Ishikawa (cell line): ENCODE measurements at regions not wholly inside any gene's neighbourhood (a gene's known extent, or its start where the extent isn't known, plus 50 kb on each side); places are given as distances from the start of the nearest gene placed in this dataset.

ENCODE experiments used
- CEBPB ChIP-seq: IDR thresholded peaks from 2 replicates; pipeline ENCODE4 v1.6.1; 2012
- CREB1 ChIP-seq: IDR thresholded peaks from 2 replicates; pipeline ENCODE4 v1.6.1; 2012; ENCODE audit warnings: low read depth
- EGR1 ChIP-seq: IDR thresholded peaks from 2 replicates; pipeline ENCODE4 v1.6.1; 2012
- EP300 ChIP-seq: IDR thresholded peaks from 2 replicates; pipeline ENCODE4 v1.6.1; 2012; ENCODE audit warnings: borderline replicate concordance
- FOXM1 ChIP-seq: IDR thresholded peaks from 2 replicates; pipeline ENCODE4 v1.6.1; 2012; ENCODE audit warnings: low read depth, borderline replicate concordance
- NFIC ChIP-seq: IDR thresholded peaks from 2 replicates; pipeline ENCODE4 v1.6.1; 2012
- RAD21 ChIP-seq: IDR thresholded peaks from 2 replicates; pipeline ENCODE4 v1.6.1; 2012; ENCODE audit warnings: low read depth
- REST ChIP-seq: IDR thresholded peaks from 2 replicates; pipeline ENCODE4 v1.6.1; 2012; ENCODE audit warnings: low read depth, mild to moderate bottlenecking
- TAF1 ChIP-seq: IDR thresholded peaks from 2 replicates; pipeline ENCODE4 v1.6.1; 2012; ENCODE audit warnings: low read depth, mild to moderate bottlenecking
- TCF12 ChIP-seq: IDR thresholded peaks from 2 replicates; pipeline ENCODE4 v1.6.1; 2012; ENCODE audit warnings: low read depth
- TEAD4 ChIP-seq: IDR thresholded peaks from 2 replicates; pipeline ENCODE4 v1.6.1; 2012
- YY1 ChIP-seq: IDR thresholded peaks from 2 replicates; pipeline ENCODE4 v1.6.1; 2012; ENCODE audit warnings: low read depth
- ZBTB7A ChIP-seq: IDR thresholded peaks from 2 replicates; pipeline ENCODE4 v1.6.1; 2012; ENCODE audit warnings: low read depth
- TF ChIP-seq, protein P1 (sequence below): IDR thresholded peaks from 2 replicates; pipeline ENCODE4 v1.6.1; 2012
- TF ChIP-seq, protein P2 (sequence below): IDR thresholded peaks from 2 replicates; pipeline ENCODE4 v1.6.1; 2012

DNA sequence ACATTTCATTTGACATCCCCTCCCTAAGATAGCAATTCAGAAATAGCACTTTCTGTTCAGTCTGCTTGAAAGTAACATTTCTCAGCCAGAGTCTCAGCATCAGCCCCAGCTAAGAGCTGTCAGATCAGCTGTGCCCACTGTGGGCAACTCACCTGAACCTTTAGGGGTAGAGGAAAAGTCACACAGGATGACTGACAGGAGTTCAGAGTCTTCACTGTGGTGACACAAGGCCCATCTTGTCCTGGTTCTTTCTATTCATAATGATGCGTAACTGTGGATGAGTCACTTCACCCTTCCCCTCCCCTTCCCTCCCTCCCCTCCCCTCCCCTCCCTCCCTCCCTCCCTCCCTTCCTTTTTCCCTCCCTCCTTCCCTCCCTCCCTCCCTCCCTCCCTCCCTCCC is 96.1 kb upstream of the RASGRP1 start:
- TF ChIP-seq, protein P1, sequence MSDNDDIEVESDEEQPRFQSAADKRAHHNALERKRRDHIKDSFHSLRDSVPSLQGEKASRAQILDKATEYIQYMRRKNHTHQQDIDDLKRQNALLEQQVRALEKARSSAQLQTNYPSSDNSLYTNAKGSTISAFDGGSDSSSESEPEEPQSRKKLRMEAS, result no peak
- TF ChIP-seq, protein P2, sequence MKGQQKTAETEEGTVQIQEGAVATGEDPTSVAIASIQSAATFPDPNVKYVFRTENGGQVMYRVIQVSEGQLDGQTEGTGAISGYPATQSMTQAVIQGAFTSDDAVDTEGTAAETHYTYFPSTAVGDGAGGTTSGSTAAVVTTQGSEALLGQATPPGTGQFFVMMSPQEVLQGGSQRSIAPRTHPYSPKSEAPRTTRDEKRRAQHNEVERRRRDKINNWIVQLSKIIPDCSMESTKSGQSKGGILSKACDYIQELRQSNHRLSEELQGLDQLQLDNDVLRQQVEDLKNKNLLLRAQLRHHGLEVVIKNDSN, result no peak
- no peak for TF ChIP-seq CEBPB
- no peak for TF ChIP-seq RAD21
- TF ChIP-seq ZBTB7A, result no peak
- TF ChIP-seq EGR1, result no peak
- TF ChIP-seq FOXM1, result no peak
- no peak for TF ChIP-seq REST
- no peak for TF ChIP-seq TCF12
- TF ChIP-seq TAF1, result no peak
- TF ChIP-seq CREB1, result no peak
- TF ChIP-seq YY1, result no peak

DNA sequence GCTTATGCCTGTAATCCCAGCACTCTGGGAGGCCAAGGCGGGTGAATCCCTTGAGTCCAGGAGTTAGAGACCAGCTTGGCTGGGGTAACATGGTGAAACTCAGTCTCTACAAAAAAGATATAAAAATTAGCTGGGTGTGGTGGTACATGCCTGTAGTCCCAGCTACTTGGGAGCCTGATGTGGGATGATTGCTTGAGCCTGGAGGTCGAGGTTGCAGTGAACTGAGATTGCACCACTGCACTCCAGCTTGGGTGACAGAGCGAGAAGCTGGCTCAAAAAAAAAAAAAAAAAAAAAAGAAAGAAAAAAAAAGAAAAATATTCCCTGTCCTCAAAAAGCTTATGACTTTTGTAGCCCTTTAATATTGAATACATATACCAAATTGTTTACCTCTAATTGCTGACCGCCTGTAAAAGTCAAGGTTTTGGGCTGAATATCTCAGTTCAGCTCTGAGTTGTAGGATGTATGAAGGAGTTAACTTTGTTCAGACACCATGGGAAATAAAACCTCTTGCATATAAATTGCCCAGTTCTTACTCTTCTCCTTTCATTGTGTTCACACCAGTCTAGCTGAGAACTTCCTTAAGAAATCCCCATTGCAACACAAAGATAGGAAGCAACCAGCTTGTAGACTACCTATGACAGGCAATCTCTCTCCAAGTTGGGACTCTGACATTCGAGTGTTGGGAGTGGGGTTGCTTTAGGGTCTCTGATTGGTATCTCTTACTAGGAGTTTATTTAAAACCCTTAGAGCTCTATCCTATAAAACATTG is 97.6 kb upstream of the RASGRP1 start:
- TF ChIP-seq REST, result no peak
- TF ChIP-seq, protein P1, result no peak
- TF ChIP-seq FOXM1, result no peak
- TF ChIP-seq EP300, result no peak
- TF ChIP-seq YY1, result no peak
- no peak for TF ChIP-seq TAF1
- no peak for TF ChIP-seq NFIC
- TF ChIP-seq TEAD4, result no peak
- no peak for TF ChIP-seq CREB1
- TF ChIP-seq RAD21, result no peak
- no peak for TF ChIP-seq ZBTB7A
- no peak for TF ChIP-seq CEBPB

DNA sequence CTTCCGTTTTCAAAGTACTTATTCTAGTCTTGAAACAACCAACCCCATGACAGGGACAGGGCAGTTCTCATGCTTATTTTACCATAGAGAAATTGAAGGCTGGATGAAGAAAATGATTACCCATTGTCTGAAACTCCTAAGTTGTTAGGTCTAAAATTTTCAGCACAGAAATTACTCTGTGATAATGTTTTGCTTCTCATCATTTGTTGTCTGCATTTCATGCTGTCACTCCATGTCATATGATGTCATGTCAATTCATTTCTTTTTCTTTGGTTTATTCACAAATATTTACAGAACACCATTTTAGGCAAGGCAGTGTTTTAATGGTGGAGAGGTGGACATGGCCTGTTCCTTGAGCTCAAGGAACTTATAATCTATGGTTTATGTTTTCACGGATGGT is 98.2 kb upstream of the RASGRP1 start:
- TF ChIP-seq EP300, result no peak
- TF ChIP-seq TCF12, result no peak
- no peak for TF ChIP-seq CEBPB
- TF ChIP-seq TAF1, result no peak
- no peak for TF ChIP-seq RAD21
- TF ChIP-seq, protein P2, result no peak
- no peak for TF ChIP-seq REST
- no peak for TF ChIP-seq CREB1
- TF ChIP-seq EGR1, result no peak
- no peak for TF ChIP-seq YY1
- no peak for TF ChIP-seq ZBTB7A
- TF ChIP-seq FOXM1, result no peak
- no peak for TF ChIP-seq NFIC

DNA sequence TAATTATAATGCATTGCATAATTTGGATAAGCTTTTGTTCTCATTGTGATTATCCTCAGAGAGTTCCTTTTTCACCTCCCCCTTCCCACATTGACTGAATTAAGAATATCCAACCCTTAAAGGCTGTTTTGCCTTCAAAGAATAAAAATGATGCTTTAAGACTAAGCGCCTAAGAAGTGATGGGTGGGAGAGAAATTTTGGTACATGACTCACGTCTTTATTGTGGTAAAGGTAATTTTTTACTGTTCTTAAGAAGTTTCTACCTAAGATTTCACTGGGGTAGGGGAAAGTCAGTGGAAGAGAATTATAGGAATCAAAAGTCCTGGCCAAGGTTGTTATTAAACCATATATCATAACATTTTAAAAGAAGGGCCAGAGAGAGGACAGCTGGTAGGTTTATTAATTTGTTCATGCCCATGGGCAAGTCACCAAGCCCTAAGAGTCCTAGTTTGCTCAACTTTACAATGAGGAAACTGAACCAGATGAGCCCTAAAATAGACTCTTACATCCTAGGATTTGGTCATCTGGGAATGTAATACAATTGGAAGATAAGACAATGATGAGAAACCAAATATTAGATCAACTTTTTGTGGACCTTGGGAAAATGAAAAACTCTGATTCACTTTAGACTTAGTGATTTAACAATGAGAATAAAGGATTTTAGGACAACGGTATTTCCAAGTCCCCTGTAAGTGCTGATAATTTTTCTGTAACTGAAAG is 101.1 kb upstream of the RASGRP1 start:
- TF ChIP-seq ZBTB7A (no peak), TAF1 (no peak), NFIC (no peak), RAD21 (no peak), TEAD4 (no peak), CEBPB (no peak), EP300 (no peak), EGR1 (no peak), CREB1 (no peak), FOXM1 (no peak), YY1 (no peak), REST (no peak)
- TF ChIP-seq, protein P1, result no peak
- TF ChIP-seq, protein P2, result no peak
